NCI-H1092 (cell line): ENCODE measurements at regions not wholly inside any gene's neighbourhood (a gene's known extent, or its start where the extent isn't known, plus 50 kb on each side); places are given as distances from the start of the nearest gene placed in this dataset.

ENCODE experiments used
- DNase-seq: peaks from one replicate; lab custom pipeline; 2025; lab: John Stamatoyannopoulos, UW

DNA sequence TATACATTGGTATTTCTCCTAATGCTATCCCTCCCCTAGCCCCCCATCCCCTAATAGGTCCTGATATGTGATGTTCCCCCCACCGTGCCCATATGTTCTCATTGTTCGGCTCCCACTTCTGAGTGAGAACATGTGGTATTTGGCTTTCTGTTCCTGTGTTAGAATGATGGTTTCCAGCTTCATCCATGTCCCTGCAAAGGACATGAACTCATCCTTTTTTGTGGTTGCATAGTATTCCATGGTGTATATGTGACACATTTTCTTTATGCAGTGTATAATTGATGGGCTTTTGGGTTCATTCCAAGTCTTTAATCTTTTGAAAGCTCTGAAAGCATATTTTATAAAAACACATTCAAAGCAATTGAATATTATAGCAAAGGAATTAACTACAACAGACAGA lies 1169.4 kb upstream of the ZEB2 start:
- DNase-seq, result no peak

DNA sequence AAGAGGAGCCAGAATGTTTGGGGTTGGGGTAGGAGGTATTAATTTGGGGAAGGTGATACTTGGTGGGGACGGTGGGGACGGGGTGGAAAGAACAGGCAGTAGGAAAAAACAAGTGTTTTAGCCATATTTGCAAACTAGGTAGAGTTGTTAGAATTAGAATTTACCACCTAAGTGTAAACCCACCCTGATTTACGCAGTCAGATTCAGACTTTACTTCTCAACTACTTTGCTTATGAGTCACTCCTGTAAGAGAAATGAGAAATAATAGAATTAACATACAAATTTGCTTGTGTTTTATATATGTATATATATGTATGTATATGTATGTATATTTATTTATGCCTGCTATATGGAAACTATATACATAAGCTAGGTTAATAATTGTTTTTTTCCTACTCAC lies 1168.2 kb upstream of the ZEB2 start:
- no peak for DNase-seq

GRCh38 chr2:145687442-145688134 lies 1167.7 kb upstream of the ZEB2 start:
- DNase-seq, result no peak

- DNase-seq, result no peak
Observed at GRCh38 chr2:145685383-145686050, 1165.6 kb upstream of the ZEB2 start.

- DNase-seq, result no peak
Observed at GRCh38 chr2:145682546-145683157, 1162.7 kb upstream of the ZEB2 start.

GRCh38 chr2:145680276-145680675 lies 1160.4 kb upstream of the ZEB2 start:
- DNase-seq, result no peak

DNA sequence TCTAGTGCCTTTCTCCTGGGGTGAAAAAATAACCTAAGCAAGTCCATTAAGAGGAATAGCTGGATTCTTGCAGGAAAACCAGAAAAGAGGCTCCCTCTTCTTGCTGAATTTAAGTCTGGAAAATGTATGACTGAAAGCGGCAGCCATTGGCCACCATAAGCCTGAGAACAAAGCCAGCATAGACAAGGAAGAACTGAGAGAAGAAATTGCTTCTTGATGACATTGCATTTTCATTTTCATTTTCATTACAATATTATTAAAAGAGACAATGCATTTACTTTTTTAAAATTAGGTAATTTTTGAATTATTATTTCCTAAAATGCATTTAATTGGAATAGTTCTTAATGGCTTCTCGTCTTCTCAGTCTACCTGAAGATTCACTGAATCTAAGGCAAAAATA lies 1157.5 kb upstream of the ZEB2 start:
- DNase-seq, result no peak

DNA sequence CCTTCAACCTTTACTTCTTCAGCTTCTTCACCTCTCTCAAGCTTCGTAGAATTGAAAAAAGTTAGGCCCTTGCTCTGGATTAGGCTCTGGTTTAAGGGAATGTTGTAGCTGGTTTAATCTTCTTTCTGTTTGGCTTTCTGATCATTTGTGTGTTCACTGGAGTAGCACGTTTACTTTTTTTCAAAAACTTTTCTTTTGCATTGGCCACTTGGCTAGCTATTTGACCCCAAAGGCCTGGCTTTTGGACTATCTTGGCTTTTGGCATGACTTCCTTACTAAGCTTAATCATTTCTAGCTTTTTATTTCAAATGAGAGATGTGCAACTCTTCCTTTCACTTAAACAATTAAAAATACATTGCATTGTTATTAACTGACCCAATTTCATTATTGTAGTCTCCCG lies 1154.8 kb upstream of the ZEB2 start:
- no peak for DNase-seq

DNA sequence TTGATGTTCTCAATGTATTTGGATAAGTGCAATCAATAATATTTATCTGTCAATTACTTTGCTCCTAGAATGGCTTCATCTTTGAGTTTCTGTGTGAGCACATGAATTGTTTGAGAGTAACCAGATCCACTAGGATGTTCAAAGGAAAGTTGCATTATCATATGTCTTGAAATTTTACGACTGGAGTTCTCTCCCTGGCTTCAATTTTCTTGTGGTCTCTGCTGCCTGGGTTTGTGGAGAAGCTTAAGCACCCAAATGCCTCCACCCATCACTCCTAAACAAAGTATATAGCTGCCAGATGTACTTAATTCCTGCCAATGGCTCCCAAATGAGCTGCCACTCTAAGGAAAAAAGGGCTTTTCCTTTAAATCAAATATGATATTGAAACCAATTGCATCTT lies 1149.4 kb upstream of the ZEB2 start:
- DNase-seq, result no peak

GRCh38 chr2:145666552-145666951 lies 1146.6 kb upstream of the ZEB2 start:
- DNase-seq, result no peak

- no peak for DNase-seq
Observed at GRCh38 chr2:145657265-145657664, 1137.3 kb upstream of the ZEB2 start.

DNA sequence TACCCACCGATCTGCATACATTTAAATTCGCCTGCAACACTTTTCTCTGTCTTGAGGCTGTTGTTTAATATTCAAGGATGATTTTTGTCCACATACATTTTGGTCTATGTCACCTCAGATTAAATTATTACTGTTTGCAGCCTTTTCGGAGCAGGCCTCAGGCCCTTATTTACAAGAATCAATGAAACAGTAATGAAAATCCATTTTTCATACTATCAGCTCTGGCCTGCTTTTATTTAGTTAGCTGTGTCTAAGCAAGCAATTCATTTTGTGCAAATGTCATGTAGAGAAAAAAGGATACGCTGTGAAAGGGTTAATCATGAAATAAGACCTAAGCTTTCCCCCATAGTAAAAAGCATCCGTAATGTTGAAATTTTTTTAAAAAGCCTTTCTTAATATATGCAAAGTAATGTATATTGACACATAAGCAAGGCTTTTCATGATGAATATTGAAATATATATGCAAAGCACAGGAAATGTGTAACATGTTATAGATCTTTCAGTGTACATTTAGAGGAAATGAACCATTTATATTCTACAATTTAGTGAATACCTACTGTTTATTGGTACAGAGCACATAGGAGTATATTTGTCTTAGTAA lies 1135.3 kb upstream of the ZEB2 start:
- no peak for DNase-seq

DNA sequence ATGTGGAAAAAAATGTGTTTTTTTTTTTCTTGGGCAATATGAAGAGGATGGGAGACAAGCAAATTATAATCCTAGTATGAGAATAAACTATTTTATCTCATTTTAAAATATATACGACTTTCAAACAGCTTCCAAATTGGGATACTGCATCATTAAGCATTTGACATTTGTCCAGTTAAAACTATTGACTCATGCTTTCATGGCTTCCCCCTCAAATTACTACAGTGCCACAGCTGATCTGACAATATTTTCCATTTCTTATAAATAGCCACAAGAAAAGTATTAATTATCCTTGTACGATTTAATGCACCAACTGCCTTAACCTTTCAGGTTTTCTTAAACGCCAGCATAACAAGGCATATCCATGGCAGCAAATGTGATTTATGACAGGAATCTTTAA lies 1134.8 kb upstream of the ZEB2 start:
- no peak for DNase-seq

DNA sequence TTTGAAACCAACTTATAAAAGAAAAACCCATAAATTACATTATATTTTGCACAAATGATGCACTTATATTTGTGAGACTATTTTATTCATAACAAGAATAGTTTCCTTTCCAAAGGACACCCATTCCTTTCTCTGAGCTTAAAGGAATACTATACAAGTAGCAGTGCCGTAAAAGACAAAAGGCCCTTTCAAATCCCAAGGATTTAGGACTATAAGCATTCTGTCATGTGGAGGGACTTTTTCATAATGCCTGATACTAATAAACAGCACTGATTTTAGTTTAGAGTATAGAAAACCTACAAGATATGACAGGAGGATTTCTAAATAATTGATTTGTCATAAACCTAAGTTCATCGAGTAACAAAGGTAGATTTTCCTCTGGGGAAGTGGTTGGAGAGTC lies 1134.2 kb upstream of the ZEB2 start:
- no peak for DNase-seq

- no peak for DNase-seq
Observed at GRCh38 chr2:145653553-145653952, 1133.6 kb upstream of the ZEB2 start.

GRCh38 chr2:145652571-145653545 lies 1132.9 kb upstream of the ZEB2 start:
- no peak for DNase-seq

DNA sequence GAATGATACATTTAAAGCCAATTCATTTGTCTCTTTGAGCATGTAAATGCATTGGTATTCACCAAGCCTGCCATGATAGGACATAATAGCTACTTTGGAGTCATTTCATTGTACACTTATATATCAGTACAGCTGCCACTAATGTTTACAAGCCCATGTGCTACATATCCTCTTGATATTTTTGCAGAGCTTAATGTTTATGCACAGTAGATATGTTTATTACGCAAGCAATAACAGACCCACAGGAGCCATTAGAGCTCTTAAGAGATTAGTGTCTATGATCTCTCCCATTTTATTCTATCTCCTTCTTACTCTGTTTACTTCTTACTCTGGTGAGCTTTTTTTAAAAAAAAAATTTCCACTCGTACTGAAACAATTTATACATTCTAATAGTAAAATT lies 1132.1 kb upstream of the ZEB2 start:
- no peak for DNase-seq

GRCh38 chr2:145650226-145650625 lies 1130.3 kb upstream of the ZEB2 start:
- DNase-seq, result no peak

- DNase-seq, result no peak
Observed at GRCh38 chr2:145649061-145649460, 1129.1 kb upstream of the ZEB2 start.

- DNase-seq, result no peak
Observed at GRCh38 chr2:145644820-145645302, 1124.9 kb upstream of the ZEB2 start.

GRCh38 chr2:145638675-145639074 lies 1118.8 kb upstream of the ZEB2 start:
- DNase-seq, result no peak
